Panc1 (cell line): ENCODE measurements at regions not wholly inside any gene's neighbourhood (a gene's known extent, or its start where the extent isn't known, plus 50 kb on each side); places are given as distances from the start of the nearest gene placed in this dataset.

Experiments
- CTCF ChIP-seq: fragments of 450-650 bp; IDR thresholded peaks from 2 replicates; pipeline ENCODE4 v1.5.1; 2017; ENCODE audit warnings: mild to moderate bottlenecking
- POLR2AphosphoS5 ChIP-seq: IDR thresholded peaks from 2 replicates; pipeline ENCODE4 v1.6.1; 2012; ENCODE audit warnings: mild to moderate bottlenecking, low read depth, low read length, moderate library complexity
- TCF7L2 ChIP-seq: IDR thresholded peaks from 2 replicates; pipeline ENCODE4 v1.6.1; 2011; ENCODE audit warnings: mild to moderate bottlenecking, low read depth, low read length, inconsistent platforms
- TF ChIP-seq, protein P1 (sequence below), 2 experiments: IDR thresholded peaks; 2 replicates each; pipeline ENCODE4 v1.6.1; 2011 to 2012; ENCODE audit warnings: low read depth in 2 of 2, control low read depth in 1 of 2, low read length in 1 of 2, mild to moderate bottlenecking in 1 of 2, moderate library complexity in 1 of 2; ENCODE audit not compliant: insufficient read depth in 1 of 2

DNA sequence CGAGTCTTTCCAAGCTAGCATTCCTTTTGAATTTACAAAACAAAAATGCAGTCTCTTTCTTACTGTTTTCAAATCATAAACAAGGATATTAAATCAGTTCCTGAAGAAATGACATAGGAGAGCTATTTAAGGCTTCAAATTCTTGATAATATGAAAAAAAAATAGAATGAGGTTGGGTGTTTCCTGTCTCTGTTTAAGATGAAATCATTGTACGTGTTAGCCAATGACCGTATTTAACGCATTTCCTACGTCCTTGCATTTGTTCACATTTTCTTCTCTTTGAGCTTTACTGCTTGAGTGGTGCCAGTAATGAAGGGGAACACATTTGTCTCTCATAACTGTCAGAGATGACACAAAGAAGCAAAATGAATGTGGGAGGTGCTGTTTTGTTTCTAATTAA, 821.3 kb downstream of the DIAPH3 start:
- TF ChIP-seq CTCF (no peak), TCF7L2 (no peak), POLR2AphosphoS5 (no peak)
- TF ChIP-seq, protein P1, sequence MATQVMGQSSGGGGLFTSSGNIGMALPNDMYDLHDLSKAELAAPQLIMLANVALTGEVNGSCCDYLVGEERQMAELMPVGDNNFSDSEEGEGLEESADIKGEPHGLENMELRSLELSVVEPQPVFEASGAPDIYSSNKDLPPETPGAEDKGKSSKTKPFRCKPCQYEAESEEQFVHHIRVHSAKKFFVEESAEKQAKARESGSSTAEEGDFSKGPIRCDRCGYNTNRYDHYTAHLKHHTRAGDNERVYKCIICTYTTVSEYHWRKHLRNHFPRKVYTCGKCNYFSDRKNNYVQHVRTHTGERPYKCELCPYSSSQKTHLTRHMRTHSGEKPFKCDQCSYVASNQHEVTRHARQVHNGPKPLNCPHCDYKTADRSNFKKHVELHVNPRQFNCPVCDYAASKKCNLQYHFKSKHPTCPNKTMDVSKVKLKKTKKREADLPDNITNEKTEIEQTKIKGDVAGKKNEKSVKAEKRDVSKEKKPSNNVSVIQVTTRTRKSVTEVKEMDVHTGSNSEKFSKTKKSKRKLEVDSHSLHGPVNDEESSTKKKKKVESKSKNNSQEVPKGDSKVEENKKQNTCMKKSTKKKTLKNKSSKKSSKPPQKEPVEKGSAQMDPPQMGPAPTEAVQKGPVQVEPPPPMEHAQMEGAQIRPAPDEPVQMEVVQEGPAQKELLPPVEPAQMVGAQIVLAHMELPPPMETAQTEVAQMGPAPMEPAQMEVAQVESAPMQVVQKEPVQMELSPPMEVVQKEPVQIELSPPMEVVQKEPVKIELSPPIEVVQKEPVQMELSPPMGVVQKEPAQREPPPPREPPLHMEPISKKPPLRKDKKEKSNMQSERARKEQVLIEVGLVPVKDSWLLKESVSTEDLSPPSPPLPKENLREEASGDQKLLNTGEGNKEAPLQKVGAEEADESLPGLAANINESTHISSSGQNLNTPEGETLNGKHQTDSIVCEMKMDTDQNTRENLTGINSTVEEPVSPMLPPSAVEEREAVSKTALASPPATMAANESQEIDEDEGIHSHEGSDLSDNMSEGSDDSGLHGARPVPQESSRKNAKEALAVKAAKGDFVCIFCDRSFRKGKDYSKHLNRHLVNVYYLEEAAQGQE (IDR thresholded peaks at IDR 0.05; ENCODE audit: insufficient read depth in 1 of 2, low read depth in 2 of 2, low read length in 1 of 2): no peak
